ENCODE measurements at regions not wholly inside any gene's neighbourhood (a gene's known extent, or its start where the extent isn't known, plus 50 kb on each side); places are given as distances from the start of the nearest gene placed in this dataset.
"Not testable (repeated sequence)": the region's sequence is repeated elsewhere in the genome, so short reads cannot be mapped to it uniquely, and the experiment has no call there.

DNA sequence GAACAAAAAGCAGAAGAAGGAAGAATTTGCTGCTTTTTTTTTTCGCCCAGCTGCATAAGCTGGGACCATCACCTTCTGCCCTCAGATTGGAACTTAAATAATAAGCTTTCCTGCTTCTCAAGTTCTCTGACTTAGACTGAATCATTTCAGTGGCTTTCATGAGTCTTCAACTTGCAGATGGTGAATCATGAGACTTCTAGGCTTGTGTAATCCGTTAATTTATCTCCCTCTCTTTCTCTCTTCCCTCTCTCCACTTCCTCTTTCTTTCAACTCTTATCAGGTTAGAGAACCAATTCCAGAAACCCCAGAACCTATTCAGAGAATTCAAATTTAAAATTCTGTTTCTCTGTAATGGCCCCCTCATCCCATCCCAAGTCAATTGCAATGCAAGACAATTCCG, 1153.7 kb downstream of the PCDH9 start:
- TF ChIP-seq POLR2A (IDR thresholded peaks at IDR 0.05) (no peak), EP300 (IDR thresholded peaks at IDR 0.05) (no peak)
- TF ChIP-seq, protein P1, sequence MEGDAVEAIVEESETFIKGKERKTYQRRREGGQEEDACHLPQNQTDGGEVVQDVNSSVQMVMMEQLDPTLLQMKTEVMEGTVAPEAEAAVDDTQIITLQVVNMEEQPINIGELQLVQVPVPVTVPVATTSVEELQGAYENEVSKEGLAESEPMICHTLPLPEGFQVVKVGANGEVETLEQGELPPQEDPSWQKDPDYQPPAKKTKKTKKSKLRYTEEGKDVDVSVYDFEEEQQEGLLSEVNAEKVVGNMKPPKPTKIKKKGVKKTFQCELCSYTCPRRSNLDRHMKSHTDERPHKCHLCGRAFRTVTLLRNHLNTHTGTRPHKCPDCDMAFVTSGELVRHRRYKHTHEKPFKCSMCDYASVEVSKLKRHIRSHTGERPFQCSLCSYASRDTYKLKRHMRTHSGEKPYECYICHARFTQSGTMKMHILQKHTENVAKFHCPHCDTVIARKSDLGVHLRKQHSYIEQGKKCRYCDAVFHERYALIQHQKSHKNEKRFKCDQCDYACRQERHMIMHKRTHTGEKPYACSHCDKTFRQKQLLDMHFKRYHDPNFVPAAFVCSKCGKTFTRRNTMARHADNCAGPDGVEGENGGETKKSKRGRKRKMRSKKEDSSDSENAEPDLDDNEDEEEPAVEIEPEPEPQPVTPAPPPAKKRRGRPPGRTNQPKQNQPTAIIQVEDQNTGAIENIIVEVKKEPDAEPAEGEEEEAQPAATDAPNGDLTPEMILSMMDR (IDR thresholded peaks at IDR 0.05), result no peak
- intact Hi-C loops (cut with DNase I), result no loop called here
- DNase-seq, result no peak
- Histone ChIP-seq H3K27me3 (no peaks in the 10 kb centered on the region), H3K9me3 (no peaks in the 10 kb centered on the region), H3K4me1 (ENCODE audit: insufficient read depth) (no peaks in the 10 kb centered on the region), H3K4me3 (no peak overlapping the region), H3K36me3 (no peaks in the 10 kb centered on the region), H3K27ac (no peak overlapping the region)
- 91 to 94% (median 92%) methylated on average over 3 of the region's 3 CpGs for WGBS, 3 donors

GRCh38 chr13:66074018-66074615, 1156.0 kb downstream of the PCDH9 start:
- no peaks in the 10 kb centered on the region for H3K36me3 ChIP-seq
- WGBS, 3 donors, result 86 to 93% (median 87%) methylated on average over 4 of the region's 4 CpGs

DNA sequence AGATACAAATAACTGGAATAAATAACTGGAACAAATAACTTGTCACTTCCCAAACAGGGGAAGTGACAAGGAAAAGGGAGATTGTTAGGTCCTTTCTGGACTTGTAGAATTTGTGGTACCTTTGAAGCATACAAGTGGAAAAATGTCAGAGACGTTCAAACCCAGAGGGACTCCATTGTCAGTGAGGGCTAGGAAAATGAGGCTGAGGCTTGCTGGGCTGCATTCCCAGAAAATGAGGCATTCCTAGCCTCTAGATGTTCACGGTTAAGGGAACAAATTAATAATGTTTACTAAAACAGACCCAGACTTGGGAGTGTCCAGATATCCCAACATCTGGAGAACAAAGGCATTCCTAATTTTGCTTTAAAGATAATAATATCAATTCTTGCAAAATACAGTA, 1158.0 kb downstream of the PCDH9 start:
- H3K4me3 ChIP-seq; H3K27ac ChIP-seq; H3K9me3 ChIP-seq; intact Hi-C loops (cut with DNase I); H3K27me3 ChIP-seq; H3K36me3 ChIP-seq; H3K4me1 ChIP-seq (ENCODE audit: insufficient read depth); DNase-seq: not testable (repeated sequence)
- WGBS, 3 donors, result 12 to 28% (median 17%) methylated on average over 2 of the region's 2 CpGs

More at GRCh38 chr13:66074018-66074615, 1156.0 kb downstream of the PCDH9 start:
- no peak overlapping the region for H3K27ac ChIP-seq
- TF ChIP-seq, protein P1 (IDR thresholded peaks at IDR 0.05), result no peak
- no peak for TF ChIP-seq POLR2A (IDR thresholded peaks at IDR 0.05)
- no peak for TF ChIP-seq EP300 (IDR thresholded peaks at IDR 0.05)
- no peak overlapping the region for H3K4me3 ChIP-seq
- H3K27me3 ChIP-seq, result no peaks in the 10 kb centered on the region
- intact Hi-C loops (cut with DNase I), result no loop called here
- H3K9me3 ChIP-seq, result no peaks in the 10 kb centered on the region
- no peaks in the 10 kb centered on the region for H3K4me1 ChIP-seq (ENCODE audit: insufficient read depth)
- no peak for DNase-seq

DNA sequence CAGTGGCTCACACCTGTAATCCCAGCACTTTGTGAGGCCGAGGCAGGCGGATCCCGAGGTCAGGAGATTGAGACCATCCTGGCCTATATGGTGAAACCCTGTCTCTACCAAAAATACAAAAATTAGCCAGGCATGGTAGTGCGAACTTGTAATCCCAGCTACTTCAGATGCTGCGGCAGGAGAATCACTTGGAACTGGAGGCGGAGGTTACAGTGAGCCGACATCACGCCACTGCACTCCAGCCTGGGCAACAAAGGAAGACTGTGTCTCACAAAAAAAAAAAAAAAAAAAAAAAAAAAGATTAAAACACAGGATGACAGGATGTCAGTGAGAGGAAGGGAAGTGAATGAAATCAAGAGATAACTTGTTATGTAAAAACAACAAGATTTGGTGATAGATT, 1158.5 kb downstream of the PCDH9 start:
- H3K27me3 ChIP-seq, result no peaks in the 10 kb centered on the region
- intact Hi-C loops (cut with DNase I), result no loop called here
- TF ChIP-seq, protein P1 (IDR thresholded peaks at IDR 0.05), result no peak
- no peak for TF ChIP-seq EP300 (IDR thresholded peaks at IDR 0.05)
- no peak for TF ChIP-seq POLR2A (IDR thresholded peaks at IDR 0.05)
- no peaks in the 10 kb centered on the region for H3K9me3 ChIP-seq
- H3K4me3 ChIP-seq, result no peak overlapping the region
- H3K36me3 ChIP-seq, result no peaks in the 10 kb centered on the region
- no peak for DNase-seq
- H3K27ac ChIP-seq, result no peak overlapping the region
- no peaks in the 10 kb centered on the region for H3K4me1 ChIP-seq (ENCODE audit: insufficient read depth)
- WGBS, 3 donors, result 94 to 95% (median 95%) methylated on average over 8 of the region's 8 CpGs

DNA sequence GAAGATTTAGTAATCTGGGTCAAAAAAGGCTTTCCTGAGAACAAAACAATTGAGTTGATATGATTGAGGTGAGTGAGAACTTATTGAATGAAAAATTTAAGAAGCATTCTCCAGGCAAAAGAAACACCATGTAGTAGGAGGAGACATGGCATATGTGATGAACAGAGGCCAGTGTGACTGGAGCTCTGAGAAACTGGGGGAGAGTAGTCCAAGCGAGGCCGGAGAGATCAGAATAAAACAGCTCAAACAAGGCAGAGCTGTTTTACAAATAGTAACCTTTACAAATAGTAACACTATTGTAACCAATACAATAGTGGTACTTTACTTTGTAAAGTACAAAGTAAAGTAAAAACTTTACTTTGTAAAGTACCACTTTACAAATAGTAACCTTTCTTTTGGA, 1159.1 kb downstream of the PCDH9 start:
- DNase-seq, result no peak
- TF ChIP-seq, protein P1 (IDR thresholded peaks at IDR 0.05), result no peak
- TF ChIP-seq EP300 (IDR thresholded peaks at IDR 0.05) (no peak), POLR2A (IDR thresholded peaks at IDR 0.05) (no peak)
- Histone ChIP-seq H3K4me1 (ENCODE audit: insufficient read depth) (no peaks in the 10 kb centered on the region), H3K27ac (no peak overlapping the region), H3K4me3 (no peak overlapping the region), H3K9me3 (no peaks in the 10 kb centered on the region), H3K36me3 (no peaks in the 10 kb centered on the region), H3K27me3 (no peaks in the 10 kb centered on the region)
- 78 to 88% (median 86%) methylated on average over 2 of the region's 2 CpGs for WGBS, 3 donors
- intact Hi-C loops (cut with DNase I), result no loop called here

All from ovary (tissue), 7 donors.